ENCODE measurements at regions not wholly inside any gene's neighbourhood (a gene's known extent, or its start where the extent isn't known, plus 50 kb on each side); places are given as distances from the start of the nearest gene placed in this dataset.

DNA sequence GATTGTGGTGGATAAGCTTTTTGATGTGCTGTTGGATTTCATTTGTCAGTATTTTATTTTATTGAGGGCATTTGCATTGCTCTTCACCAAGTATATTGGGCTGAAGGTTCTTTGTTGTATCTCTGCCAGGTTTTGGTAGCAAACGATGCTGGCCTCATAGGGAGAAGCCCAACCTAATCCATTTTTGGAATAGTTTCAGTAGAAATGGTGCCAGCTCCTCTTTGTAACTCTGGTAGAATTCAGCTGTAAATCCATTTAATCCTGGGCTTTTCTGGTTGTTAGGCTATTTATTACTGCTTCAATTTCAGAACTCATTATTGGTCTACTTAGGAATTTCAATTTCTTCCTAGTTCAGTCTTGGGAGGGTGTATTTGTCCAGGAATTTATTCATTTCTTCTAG lies 309.8 kb upstream of the SETBP1 start:
- H3K4me1 Mint-ChIP-seq: no peaks in the 10 kb centered on the region
- TF ChIP-seq CTCF (IDR thresholded peaks at IDR 0.05) (no peak), EZH2 (IDR thresholded peaks at IDR 0.05; ENCODE audit: borderline replicate concordance, insufficient read depth, low read depth, low read length, poor library complexity, severe bottlenecking) (no peak)
- POLR2A ChIA-PET: no interaction called here
- no peak overlapping the region for H3K4me3 Mint-ChIP-seq
- no CpG with 5 or more reads among the region's 1 CpG for WGBS (ENCODE audit: insufficient coverage)
- no peaks in the 10 kb centered on the region for H3K4me1 ChIP-seq (ENCODE audit: control insufficient read depth in 2 of 2, insufficient read depth in 2 of 2, low read length in 2 of 2)
- no peak overlapping the region for H3K27ac Mint-ChIP-seq
- H3K36me3 ChIP-seq (replicated peaks in 1 of 2; ENCODE audit: control extremely low read depth in 1 of 2, control insufficient read depth in 1 of 2, extremely low read depth in 1 of 2, insufficient read depth in 2 of 2, low read length in 1 of 2): no peaks in the 10 kb centered on the region
- CTCF ChIA-PET: no interaction called here
- peaks cover 13% of the 10 kb centered on the region for H3K27me3 Mint-ChIP-seq
- ATAC-seq (ENCODE audit: low read depth) (no peak), DNase-seq (no peak)
- peaks cover 22% of the 10 kb centered on the region for H3K9me3 Mint-ChIP-seq (ENCODE audit: insufficient read depth)
- H3K79me2 ChIP-seq (ENCODE audit: control insufficient read depth, insufficient read depth, low read length): no peaks in the 10 kb centered on the region
- H4K20me1 ChIP-seq (ENCODE audit: control insufficient read depth, insufficient read depth, low read length, poor library complexity, severe bottlenecking): no peaks in the 10 kb centered on the region
- H3K9me3 ChIP-seq (ENCODE audit: control extremely low read depth in 1 of 3, control insufficient read depth in 2 of 3, insufficient read depth in 1 of 3, low read length in 2 of 3): peaks cover 0 to 28% (median 27%) of the 10 kb centered on the region in 3 donors
- H3K4me2 ChIP-seq (replicated peaks; ENCODE audit: low read depth, low read length, poor library complexity, severe bottlenecking): no peak overlapping the region
- peaks cover 0 to 13% (median 2%) of the 10 kb centered on the region in 4 experiments for H3K27me3 ChIP-seq (replicated peaks in 1 of 4; ENCODE audit: control extremely low read depth in 1 of 4, control insufficient read depth in 3 of 4, insufficient read depth in 4 of 4, low read length in 3 of 4)
- intact Hi-C loops (cut with micrococcal nuclease): no loop called here
- no peak overlapping the region for H2AFZ ChIP-seq (ENCODE audit: insufficient read depth, low read depth, low read length, poor library complexity, severe bottlenecking)
- no peak overlapping the region for H3K4me3 ChIP-seq (ENCODE audit: control extremely low read depth in 1 of 5, extremely low read depth in 1 of 5, insufficient read depth in 1 of 5, low read depth in 2 of 5, low read length in 4 of 5)
- no peak overlapping the region for H3K27ac ChIP-seq (ENCODE audit: low read length in 2 of 2)
- no peak overlapping the region for H3K9ac ChIP-seq (ENCODE audit: low read length)

- Histone ChIP-seq H3K4me1 (ENCODE audit: control insufficient read depth in 2 of 2, insufficient read depth in 2 of 2, low read length in 2 of 2) (no peaks in the 10 kb centered on the region), H2AFZ (ENCODE audit: insufficient read depth, low read depth, low read length, poor library complexity, severe bottlenecking) (no peak overlapping the region), H3K4me3 (ENCODE audit: control extremely low read depth in 1 of 5, extremely low read depth in 1 of 5, insufficient read depth in 1 of 5, low read depth in 2 of 5, low read length in 4 of 5) (no peak overlapping the region), H3K4me2 (replicated peaks; ENCODE audit: low read depth, low read length, poor library complexity, severe bottlenecking) (no peak overlapping the region), H3K9ac (ENCODE audit: low read length) (no peak overlapping the region), H3K9me3 (ENCODE audit: control extremely low read depth in 1 of 3, control insufficient read depth in 2 of 3, insufficient read depth in 1 of 3, low read length in 2 of 3) (peaks cover 0 to 29% (median 18%) of the 10 kb centered on the region in 3 donors), H3K27me3 (replicated peaks in 1 of 4; ENCODE audit: control extremely low read depth in 1 of 4, control insufficient read depth in 3 of 4, insufficient read depth in 4 of 4, low read length in 3 of 4) (peaks cover 0 to 13% (median 2%) of the 10 kb centered on the region in 4 experiments), H3K36me3 (replicated peaks in 1 of 2; ENCODE audit: control extremely low read depth in 1 of 2, control insufficient read depth in 1 of 2, extremely low read depth in 1 of 2, insufficient read depth in 2 of 2, low read length in 1 of 2) (no peaks in the 10 kb centered on the region), H3K79me2 (ENCODE audit: control insufficient read depth, insufficient read depth, low read length) (no peaks in the 10 kb centered on the region), H3K27ac (ENCODE audit: low read length in 2 of 2) (no peak overlapping the region), H4K20me1 (ENCODE audit: control insufficient read depth, insufficient read depth, low read length, poor library complexity, severe bottlenecking) (no peaks in the 10 kb centered on the region)
- H3K4me1 Mint-ChIP-seq: no peaks in the 10 kb centered on the region
- no peak for ATAC-seq (ENCODE audit: low read depth)
- ChIA-PET CTCF (no interaction called here), POLR2A (no interaction called here)
- intact Hi-C loops (cut with micrococcal nuclease): no loop called here
- H3K27ac Mint-ChIP-seq: no peak overlapping the region
- no peak for TF ChIP-seq EZH2 (IDR thresholded peaks at IDR 0.05; ENCODE audit: borderline replicate concordance, insufficient read depth, low read depth, low read length, poor library complexity, severe bottlenecking)
- no peak for TF ChIP-seq CTCF (IDR thresholded peaks at IDR 0.05)
- H3K4me3 Mint-ChIP-seq: no peak overlapping the region
- WGBS (ENCODE audit: insufficient coverage): 100% methylated on average over 1 of the region's 3 CpGs
- DNase-seq: no peak
- H3K27me3 Mint-ChIP-seq: peaks cover 17% of the 10 kb centered on the region
- peaks cover 19% of the 10 kb centered on the region for H3K9me3 Mint-ChIP-seq (ENCODE audit: insufficient read depth)
Observed at GRCh38 chr18:44374966-44375365, 305.7 kb upstream of the SETBP1 start.

All from B cell (primary cell).